ENCODE measurements at regions not wholly inside any gene's neighbourhood (a gene's known extent, or its start where the extent isn't known, plus 50 kb on each side); places are given as distances from the start of the nearest gene placed in this dataset.

DNA sequence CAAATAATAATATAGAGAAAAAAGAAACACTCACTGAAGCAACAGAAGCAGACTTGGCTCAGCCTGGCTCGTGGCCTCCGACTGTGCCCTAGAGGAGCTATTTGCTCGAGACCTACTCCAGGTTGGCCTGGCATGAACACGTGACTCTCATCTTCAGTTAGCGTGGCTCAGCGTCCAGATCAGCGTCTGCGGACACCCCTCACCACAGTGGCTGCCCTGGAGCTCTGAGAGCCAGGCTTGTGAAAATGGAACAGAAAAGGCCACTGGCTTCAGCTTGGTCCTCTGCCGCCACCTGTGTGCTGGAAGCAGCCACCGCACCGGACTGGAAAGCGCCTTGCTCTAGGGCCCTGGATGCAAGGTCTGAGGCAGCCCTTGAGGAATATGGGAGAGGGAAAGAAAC lies 1184.0 kb upstream of the GYPC start:
- Histone ChIP-seq H3K27me3 (ENCODE audit: control insufficient read depth in 4 of 4, insufficient read depth in 4 of 4, low read length in 3 of 4) (no peaks in the 10 kb centered on the region), H3K9me3 (ENCODE audit: control insufficient read depth in 4 of 4, low read length in 3 of 4) (no peaks in the 10 kb centered on the region), H3K4me1 (ENCODE audit: control insufficient read depth in 4 of 4, insufficient read depth in 4 of 4, low read length in 3 of 4) (no peaks in the 10 kb centered on the region), H3K27ac (ENCODE audit: low read depth in 1 of 2, low read length in 2 of 2) (no peak overlapping the region), H3K4me3 (ENCODE audit: low read depth in 1 of 3, low read length in 3 of 3) (no peak overlapping the region), H3K36me3 (ENCODE audit: control insufficient read depth in 4 of 4, insufficient read depth in 3 of 4, low read depth in 1 of 4, low read length in 3 of 4) (no peaks in the 10 kb centered on the region), H3K9ac (ENCODE audit: low read depth in 1 of 2, low read length in 2 of 2) (no peak overlapping the region)
- peak; percentile 36 for DNase-seq (ENCODE audit: low spot score)
- TF ChIP-seq NR2F2 (IDR thresholded peaks at IDR 0.05) = no peak
- TF ChIP-seq RAD21 (IDR thresholded peaks at IDR 0.05) = peak; percentile 40 to 61
- no peak for TF ChIP-seq FOXA1 (IDR thresholded peaks at IDR 0.05)
- 47% methylated on average over 12 of the region's 12 CpGs for WGBS

GRCh38 chr2:125479143-125479636 lies 1176.8 kb upstream of the GYPC start:
- no peaks in the 10 kb centered on the region for H3K27me3 ChIP-seq (ENCODE audit: control insufficient read depth in 4 of 4, insufficient read depth in 4 of 4, low read length in 3 of 4)
- no peaks in the 10 kb centered on the region for H3K9me3 ChIP-seq (ENCODE audit: control insufficient read depth in 4 of 4, low read length in 3 of 4)
- TF ChIP-seq ZBTB33 (IDR thresholded peaks at IDR 0.05) (no peak), HNF4A (conservative IDR thresholded peaks at IDR 0.05) (no peak), RAD21 (IDR thresholded peaks at IDR 0.05) (no peak), HNF4G (IDR thresholded peaks at IDR 0.05) (no peak), GABPA (IDR thresholded peaks at IDR 0.05 in 1 of 2, conservative IDR thresholded peaks at IDR 0.05 in 1 of 2) (no peak), TAF1 (conservative IDR thresholded peaks at IDR 0.05) (no peak), NR2F2 (IDR thresholded peaks at IDR 0.05) (no peak), YY1 (IDR thresholded peaks at IDR 0.05) (no peak), ATF3 (IDR thresholded peaks at IDR 0.05) (no peak), FOXA1 (IDR thresholded peaks at IDR 0.05) (no peak), FOXA2 (IDR thresholded peaks at IDR 0.05) (no peak), SP1 (IDR thresholded peaks at IDR 0.05) (no peak), EGR1 (IDR thresholded peaks at IDR 0.05; ENCODE audit: low read depth in 2 of 2) (no peak), RXRA (IDR thresholded peaks at IDR 0.05) (no peak), JUND (IDR thresholded peaks at IDR 0.05) (no peak)
- TF ChIP-seq, protein P1, sequence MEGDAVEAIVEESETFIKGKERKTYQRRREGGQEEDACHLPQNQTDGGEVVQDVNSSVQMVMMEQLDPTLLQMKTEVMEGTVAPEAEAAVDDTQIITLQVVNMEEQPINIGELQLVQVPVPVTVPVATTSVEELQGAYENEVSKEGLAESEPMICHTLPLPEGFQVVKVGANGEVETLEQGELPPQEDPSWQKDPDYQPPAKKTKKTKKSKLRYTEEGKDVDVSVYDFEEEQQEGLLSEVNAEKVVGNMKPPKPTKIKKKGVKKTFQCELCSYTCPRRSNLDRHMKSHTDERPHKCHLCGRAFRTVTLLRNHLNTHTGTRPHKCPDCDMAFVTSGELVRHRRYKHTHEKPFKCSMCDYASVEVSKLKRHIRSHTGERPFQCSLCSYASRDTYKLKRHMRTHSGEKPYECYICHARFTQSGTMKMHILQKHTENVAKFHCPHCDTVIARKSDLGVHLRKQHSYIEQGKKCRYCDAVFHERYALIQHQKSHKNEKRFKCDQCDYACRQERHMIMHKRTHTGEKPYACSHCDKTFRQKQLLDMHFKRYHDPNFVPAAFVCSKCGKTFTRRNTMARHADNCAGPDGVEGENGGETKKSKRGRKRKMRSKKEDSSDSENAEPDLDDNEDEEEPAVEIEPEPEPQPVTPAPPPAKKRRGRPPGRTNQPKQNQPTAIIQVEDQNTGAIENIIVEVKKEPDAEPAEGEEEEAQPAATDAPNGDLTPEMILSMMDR (IDR thresholded peaks at IDR 0.05; ENCODE audit: low read depth, low read length, missing input control) = no peak
- TF ChIP-seq, protein P2, sequence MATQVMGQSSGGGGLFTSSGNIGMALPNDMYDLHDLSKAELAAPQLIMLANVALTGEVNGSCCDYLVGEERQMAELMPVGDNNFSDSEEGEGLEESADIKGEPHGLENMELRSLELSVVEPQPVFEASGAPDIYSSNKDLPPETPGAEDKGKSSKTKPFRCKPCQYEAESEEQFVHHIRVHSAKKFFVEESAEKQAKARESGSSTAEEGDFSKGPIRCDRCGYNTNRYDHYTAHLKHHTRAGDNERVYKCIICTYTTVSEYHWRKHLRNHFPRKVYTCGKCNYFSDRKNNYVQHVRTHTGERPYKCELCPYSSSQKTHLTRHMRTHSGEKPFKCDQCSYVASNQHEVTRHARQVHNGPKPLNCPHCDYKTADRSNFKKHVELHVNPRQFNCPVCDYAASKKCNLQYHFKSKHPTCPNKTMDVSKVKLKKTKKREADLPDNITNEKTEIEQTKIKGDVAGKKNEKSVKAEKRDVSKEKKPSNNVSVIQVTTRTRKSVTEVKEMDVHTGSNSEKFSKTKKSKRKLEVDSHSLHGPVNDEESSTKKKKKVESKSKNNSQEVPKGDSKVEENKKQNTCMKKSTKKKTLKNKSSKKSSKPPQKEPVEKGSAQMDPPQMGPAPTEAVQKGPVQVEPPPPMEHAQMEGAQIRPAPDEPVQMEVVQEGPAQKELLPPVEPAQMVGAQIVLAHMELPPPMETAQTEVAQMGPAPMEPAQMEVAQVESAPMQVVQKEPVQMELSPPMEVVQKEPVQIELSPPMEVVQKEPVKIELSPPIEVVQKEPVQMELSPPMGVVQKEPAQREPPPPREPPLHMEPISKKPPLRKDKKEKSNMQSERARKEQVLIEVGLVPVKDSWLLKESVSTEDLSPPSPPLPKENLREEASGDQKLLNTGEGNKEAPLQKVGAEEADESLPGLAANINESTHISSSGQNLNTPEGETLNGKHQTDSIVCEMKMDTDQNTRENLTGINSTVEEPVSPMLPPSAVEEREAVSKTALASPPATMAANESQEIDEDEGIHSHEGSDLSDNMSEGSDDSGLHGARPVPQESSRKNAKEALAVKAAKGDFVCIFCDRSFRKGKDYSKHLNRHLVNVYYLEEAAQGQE (IDR thresholded peaks at IDR 0.05) = no peak
- TF ChIP-seq, protein P3, sequence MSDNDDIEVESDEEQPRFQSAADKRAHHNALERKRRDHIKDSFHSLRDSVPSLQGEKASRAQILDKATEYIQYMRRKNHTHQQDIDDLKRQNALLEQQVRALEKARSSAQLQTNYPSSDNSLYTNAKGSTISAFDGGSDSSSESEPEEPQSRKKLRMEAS (IDR thresholded peaks at IDR 0.05) = no peak

More at GRCh38 chr2:125479143-125479636, 1176.8 kb upstream of the GYPC start:
- DNase-seq (ENCODE audit: low spot score) = no peak
- H3K36me3 ChIP-seq (ENCODE audit: control insufficient read depth in 4 of 4, insufficient read depth in 3 of 4, low read depth in 1 of 4, low read length in 3 of 4) = no peaks in the 10 kb centered on the region
- no peaks in the 10 kb centered on the region for H3K4me1 ChIP-seq (ENCODE audit: control insufficient read depth in 4 of 4, insufficient read depth in 4 of 4, low read length in 3 of 4)
- H3K27ac ChIP-seq (ENCODE audit: low read depth in 1 of 2, low read length in 2 of 2) = no peak overlapping the region
- WGBS = 93% methylated on average over 24 of the region's 24 CpGs
- H3K4me3 ChIP-seq (ENCODE audit: low read depth in 1 of 3, low read length in 3 of 3) = no peak overlapping the region
- H3K9ac ChIP-seq (ENCODE audit: low read depth in 1 of 2, low read length in 2 of 2) = no peak overlapping the region
